Kidney epithelial cell (primary cell): ENCODE measurements at regions not wholly inside any gene's neighbourhood (a gene's known extent, or its start where the extent isn't known, plus 50 kb on each side); places are given as distances from the start of the nearest gene placed in this dataset.

ENCODE experiments used
- DNase-seq: peaks from one replicate; pipeline ENCODE4 v3.0.0-alpha.2; 2010; ENCODE audit warnings: low read depth
- H3K27me3 ChIP-seq: 2 replicates; pipeline ENCODE4 v1.6.0; 2011; ENCODE audit warnings: low read length; ENCODE audit not compliant: control insufficient read depth, insufficient read depth
- H3K36me3 ChIP-seq: 2 replicates; pipeline ENCODE4 v1.5.1; 2011; ENCODE audit warnings: low read length; ENCODE audit not compliant: control insufficient read depth, insufficient read depth
- H3K4me3 ChIP-seq: 2 replicates; pipeline ENCODE4 v1.5.1; 2011; ENCODE audit warnings: low read depth, mild to moderate bottlenecking, control low read depth, low read length
- TF ChIP-seq, protein P1 (sequence below): IDR thresholded peaks from 2 replicates; pipeline ENCODE4 v1.5.1; 2011; ENCODE audit warnings: mild to moderate bottlenecking, moderate library complexity, low read length, control low read depth, inconsistent platforms; ENCODE audit not compliant: insufficient read depth, poor library complexity, severe bottlenecking

DNA sequence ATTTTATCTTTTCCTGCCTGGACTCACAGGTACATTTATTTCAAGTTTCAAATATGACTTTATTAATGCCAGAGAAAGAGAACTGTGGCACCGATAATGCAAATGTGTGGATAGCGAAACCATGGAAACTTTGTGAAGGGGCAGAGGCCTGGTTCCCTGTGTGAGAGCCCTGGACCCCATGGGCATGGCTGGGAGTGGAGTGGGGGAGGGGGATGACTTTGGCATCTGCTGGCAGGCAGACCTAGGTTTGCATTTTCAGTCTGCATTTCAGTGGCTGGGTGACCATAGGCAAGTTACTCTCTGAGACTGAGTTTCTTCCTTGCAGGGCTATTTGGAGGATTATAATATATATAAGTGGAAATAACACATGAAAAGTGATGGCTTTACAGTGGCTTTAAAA, 163.8 kb upstream of the TMTC4 start:
- TF ChIP-seq, protein P1, sequence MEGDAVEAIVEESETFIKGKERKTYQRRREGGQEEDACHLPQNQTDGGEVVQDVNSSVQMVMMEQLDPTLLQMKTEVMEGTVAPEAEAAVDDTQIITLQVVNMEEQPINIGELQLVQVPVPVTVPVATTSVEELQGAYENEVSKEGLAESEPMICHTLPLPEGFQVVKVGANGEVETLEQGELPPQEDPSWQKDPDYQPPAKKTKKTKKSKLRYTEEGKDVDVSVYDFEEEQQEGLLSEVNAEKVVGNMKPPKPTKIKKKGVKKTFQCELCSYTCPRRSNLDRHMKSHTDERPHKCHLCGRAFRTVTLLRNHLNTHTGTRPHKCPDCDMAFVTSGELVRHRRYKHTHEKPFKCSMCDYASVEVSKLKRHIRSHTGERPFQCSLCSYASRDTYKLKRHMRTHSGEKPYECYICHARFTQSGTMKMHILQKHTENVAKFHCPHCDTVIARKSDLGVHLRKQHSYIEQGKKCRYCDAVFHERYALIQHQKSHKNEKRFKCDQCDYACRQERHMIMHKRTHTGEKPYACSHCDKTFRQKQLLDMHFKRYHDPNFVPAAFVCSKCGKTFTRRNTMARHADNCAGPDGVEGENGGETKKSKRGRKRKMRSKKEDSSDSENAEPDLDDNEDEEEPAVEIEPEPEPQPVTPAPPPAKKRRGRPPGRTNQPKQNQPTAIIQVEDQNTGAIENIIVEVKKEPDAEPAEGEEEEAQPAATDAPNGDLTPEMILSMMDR = no peak
- Histone ChIP-seq H3K36me3 (no peaks in the 10 kb centered on the region), H3K27me3 (no peaks in the 10 kb centered on the region), H3K4me3 (no peak overlapping the region)
- DNase-seq = no peak

DNA sequence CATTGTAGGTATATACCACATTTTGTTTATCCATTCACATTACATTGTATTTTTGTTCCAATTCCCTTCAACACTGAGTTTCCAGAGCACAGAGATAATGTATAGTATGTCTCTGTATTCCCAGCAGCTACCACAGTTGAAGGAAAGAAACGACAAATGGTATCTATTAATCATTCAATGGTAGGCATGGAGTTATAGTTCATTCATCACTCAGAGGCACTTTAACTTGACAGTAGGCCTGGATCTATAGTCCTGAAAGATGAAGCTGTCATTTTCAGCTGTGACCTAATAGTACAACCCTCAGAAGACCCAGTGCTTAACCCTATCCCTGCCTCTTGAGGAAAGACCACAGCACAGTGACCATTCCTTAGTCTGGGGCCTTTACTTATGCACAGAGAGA, 163.0 kb upstream of the TMTC4 start:
- H3K36me3 ChIP-seq = no peaks in the 10 kb centered on the region
- no peak for DNase-seq
- TF ChIP-seq, protein P1 = no peak
- no peak overlapping the region for H3K4me3 ChIP-seq
- H3K27me3 ChIP-seq = no peaks in the 10 kb centered on the region

DNA sequence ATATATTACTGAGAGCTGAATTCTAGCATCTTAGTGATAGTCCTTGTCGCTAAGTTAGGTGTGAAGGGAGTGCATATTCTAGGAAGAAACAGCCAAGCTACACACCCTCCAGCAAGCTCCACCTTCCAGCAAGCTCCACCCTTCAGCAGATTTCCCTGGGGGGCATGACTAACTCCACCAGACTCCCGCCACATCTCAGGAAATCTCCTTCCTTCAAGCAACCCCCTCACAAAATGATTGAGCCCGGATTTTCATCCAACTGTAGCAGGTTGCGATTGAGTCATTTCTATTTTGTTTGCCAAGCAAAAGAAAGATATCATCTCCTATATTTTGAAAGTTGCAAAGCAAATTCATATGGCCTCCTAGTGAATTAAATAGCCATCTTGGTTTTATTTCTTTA, 162.1 kb upstream of the TMTC4 start:
- TF ChIP-seq, protein P1 = no peak

DNA sequence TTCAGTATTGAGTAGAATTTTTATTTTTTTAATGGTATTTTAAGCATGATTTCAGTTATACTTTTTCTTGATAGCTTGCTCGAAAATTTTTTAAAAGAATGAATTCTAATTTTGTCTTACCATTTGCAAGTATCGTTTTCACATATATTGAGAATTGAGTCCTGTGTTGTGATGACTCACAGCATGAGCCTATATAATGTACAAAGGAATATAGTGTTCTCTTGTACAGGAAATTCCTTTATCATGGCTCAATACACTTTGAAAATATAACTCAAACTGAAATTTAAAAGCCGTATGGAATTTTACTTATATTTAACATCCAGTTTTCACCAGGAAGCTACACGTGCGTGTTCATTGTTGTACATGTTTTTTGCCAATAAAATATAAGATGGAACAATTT, 161.1 kb upstream of the TMTC4 start:
- Histone ChIP-seq H3K36me3 (no peaks in the 10 kb centered on the region), H3K4me3 (no peak overlapping the region), H3K27me3 (no peaks in the 10 kb centered on the region)
- TF ChIP-seq, protein P1 = no peak
- DNase-seq = no peak

More for the DNA sequence above, 162.1 kb upstream of the TMTC4 start:
- H3K4me3 ChIP-seq = no peak overlapping the region
- no peak for DNase-seq
- H3K27me3 ChIP-seq = no peaks in the 10 kb centered on the region
- no peaks in the 10 kb centered on the region for H3K36me3 ChIP-seq

DNA sequence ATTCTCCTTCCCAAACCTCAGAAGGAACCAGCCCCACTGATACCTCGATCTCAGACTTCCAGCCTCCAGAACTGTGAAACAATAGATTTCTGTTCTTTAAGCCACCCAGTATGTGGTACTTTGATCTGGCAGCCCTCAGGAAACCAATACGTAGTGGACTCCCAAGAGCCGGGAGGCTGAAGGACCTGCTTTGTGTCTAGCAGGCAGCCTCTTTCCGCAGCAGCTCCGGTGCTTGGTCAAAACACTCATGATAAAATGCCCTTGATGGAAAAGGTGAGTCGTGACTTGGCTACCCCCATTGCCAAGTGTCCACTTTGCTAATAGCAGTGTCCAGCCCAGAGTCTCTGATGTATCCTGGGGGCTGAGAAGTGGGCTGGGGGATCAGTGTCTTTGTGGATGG, 158.8 kb upstream of the TMTC4 start:
- H3K36me3 ChIP-seq = no peaks in the 10 kb centered on the region
- no peak overlapping the region for H3K4me3 ChIP-seq
- DNase-seq = no peak
- no peaks in the 10 kb centered on the region for H3K27me3 ChIP-seq
- TF ChIP-seq, protein P1 = no peak

DNA sequence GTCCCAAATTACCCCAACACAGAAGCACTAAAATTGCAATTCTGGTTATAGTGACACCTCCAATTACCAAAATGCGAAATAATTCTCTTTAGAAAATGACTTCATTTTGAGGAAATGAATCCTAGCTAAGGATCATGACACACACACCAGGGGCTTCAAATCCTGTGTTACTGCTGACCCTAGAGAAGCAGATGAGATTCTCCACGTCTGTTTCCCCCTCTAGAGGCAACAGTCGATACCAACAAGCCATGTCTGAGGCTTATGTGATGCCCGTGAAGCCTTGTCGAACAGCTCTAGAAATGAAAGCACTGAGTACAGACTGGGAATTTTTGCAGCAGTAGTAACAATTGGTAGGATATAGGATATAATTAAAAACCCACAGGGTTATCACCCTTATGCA, 153.6 kb upstream of the TMTC4 start:
- TF ChIP-seq, protein P1 = no peak
- no peak for DNase-seq
- no peaks in the 10 kb centered on the region for H3K27me3 ChIP-seq

More for the DNA sequence above, 153.6 kb upstream of the TMTC4 start:
- Histone ChIP-seq H3K4me3 (no peak overlapping the region), H3K36me3 (no peaks in the 10 kb centered on the region)
